Heart left ventricle (tissue), 13 donors: ENCODE measurements at regions not wholly inside any gene's neighbourhood (a gene's known extent, or its start where the extent isn't known, plus 50 kb on each side); places are given as distances from the start of the nearest gene placed in this dataset.

Source experiments
- CTCF ChIP-seq, 12 donors: fragments of 200-600 bp; sonication (generic) in 4 of 12; IDR thresholded peaks; one replicate each; pipeline versions ENCODE4 v1.5.0 to v1.8.0; 2018 to 2022; ENCODE audit warnings: antibody characterized with exemption in 12 of 12, mild to moderate bottlenecking in 5 of 12
- POLR2A ChIP-seq, 2 donors: fragments of 450-650 bp; IDR thresholded peaks; one replicate each; pipeline ENCODE4 v1.6.1; 2017; ENCODE audit warnings: antibody characterized with exemption in 2 of 2, mild to moderate bottlenecking in 2 of 2, moderate library complexity in 2 of 2
- donor health status: ischemic (EF 13 %, LVEDD 7.1; RV severe dilation, severe dysfunction).
- donor health status: DM: no; HTN: yes; CAD: no.
- donor health status: DM: no; HTN: no; CAD: no.
- donor health status: ischemic (EF 25% LVEDD 6.9; RV normal size, moderate dysfunction).
- donor health status: ischemic (EF 25% LVEDD 5.7; RV mildly dilated, moderate dysfunction).
- donor health status: ischemic (EF 35%, LVEDD 5.7; RV mildly dilated, moderate dysfunction).
- donor health status: nonischemic (EF 11% LVEDD 7.7; RV severe dilation, severe dysfunction).
- donor health status: DM: yes; HTN: yes; CAD: no.
- donor health status: PGD.
- donor health status: ischemic (EF 29% LVEDD 5.4; RV normal size, mild dysfunction).
- donor health status: nonischemic (EF 23%, LVEDD 6.1; RV moderate dilation, normal function).

DNA sequence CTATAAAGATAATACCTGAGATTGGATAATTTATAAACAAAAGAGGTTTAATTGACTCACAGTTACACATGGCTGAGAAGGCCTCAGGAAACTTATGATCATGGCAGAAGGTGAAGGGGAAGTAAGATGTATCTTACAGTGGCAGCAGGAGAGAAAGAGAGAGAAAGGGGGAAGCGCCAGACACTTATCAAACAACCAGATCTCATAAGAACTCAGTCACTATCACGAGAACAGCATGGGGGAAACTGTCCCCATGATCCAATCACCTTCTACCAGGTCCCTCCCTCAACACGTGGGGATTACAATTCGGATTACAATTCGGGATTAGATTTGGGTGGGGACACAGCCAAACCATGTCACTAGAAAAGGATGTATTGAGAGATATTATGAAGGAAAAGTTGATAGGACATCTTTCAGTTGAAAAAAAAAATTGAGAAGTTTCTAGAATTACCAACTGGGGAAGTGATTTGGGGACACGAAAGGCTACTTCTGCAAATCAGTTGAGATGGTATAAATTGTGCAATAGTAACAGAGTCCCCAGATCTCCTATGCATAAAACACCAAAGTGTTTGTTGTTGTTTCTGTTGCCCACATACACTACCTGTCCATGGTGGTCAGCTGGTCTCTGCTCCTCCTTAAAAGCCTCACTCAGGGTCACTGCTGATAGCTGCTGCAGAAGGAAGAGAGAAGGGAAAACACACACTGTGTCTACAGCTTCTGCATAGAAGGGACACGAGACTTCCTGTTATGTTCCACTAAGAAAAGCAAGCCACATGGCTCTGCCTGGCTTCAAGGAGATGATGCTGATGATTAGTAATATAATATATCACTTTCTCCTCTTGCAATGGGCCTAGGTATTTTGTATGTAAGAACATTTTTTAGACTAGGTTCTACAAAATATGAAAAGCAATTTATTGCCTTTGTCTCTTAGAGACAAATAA is 465.5 kb downstream of the PDZRN4 start:
- TF ChIP-seq CTCF (IDR thresholded peaks at IDR 0.05), result no peak
- no peak for TF ChIP-seq POLR2A (IDR thresholded peaks at IDR 0.05)
